AG10803 (cell line): ENCODE measurements at regions not wholly inside any gene's neighbourhood (a gene's known extent, or its start where the extent isn't known, plus 50 kb on each side); places are given as distances from the start of the nearest gene placed in this dataset.

Experiments used
- DNase-seq: peaks from one replicate; pipeline ENCODE4 v3.0.0; 2010; ENCODE audit warnings: low read depth
- H3K4me3 ChIP-seq: 2 replicates; pipeline ENCODE4 v1.5.1; 2011; ENCODE audit warnings: mild to moderate bottlenecking, low read length, control low read depth
- CTCF ChIP-seq: conservative IDR thresholded peaks from 2 replicates; pipeline ENCODE4 v1.5.1; 2011; ENCODE audit warnings: mild to moderate bottlenecking, low read length, control low read depth, inconsistent platforms

GRCh38 chr5:155624597-155625241 is 611.2 kb downstream of the KIF4B start:
- TF ChIP-seq CTCF = no peak
- DNase-seq = no peak
- H3K4me3 ChIP-seq = no peak overlapping the region

- no peak for TF ChIP-seq CTCF
- H3K4me3 ChIP-seq = no peak overlapping the region
- DNase-seq = no peak
These were observed 611.8 kb downstream of the KIF4B start for GRCh38 chr5:155625315-155625714.

DNA sequence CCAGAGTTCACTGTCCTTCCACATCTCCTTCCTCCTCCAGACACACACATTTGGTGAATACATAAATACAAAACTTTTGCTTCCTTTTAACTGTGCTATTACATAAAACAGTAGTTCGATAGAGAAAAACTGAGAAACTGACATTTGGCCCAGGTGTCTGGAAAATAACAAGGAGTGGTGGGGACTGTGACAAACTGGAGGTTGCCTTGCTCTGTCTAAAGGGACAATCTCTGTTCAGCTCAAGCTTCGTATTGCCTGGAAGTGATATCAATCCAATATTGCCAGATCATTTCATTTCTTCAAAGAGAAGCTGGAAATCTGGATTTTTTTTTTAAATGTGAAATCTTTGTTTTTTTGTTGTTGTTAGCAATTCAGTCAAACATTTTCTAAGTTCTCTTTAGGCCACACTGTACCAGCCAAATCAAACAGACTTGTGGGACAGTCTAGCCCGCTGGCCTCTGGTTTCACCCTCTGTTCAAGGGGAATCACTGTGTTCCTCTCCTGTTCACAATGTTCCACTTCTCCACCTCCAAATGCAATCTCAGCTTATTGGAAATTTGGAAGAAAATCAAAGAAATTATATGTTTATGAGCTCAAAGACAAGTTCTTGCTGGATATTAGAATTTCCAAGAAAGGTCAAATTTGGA is 612.5 kb downstream of the KIF4B start:
- no peak overlapping the region for H3K4me3 ChIP-seq
- no peak for TF ChIP-seq CTCF
- DNase-seq = no peak

- TF ChIP-seq CTCF = no peak
- no peak for DNase-seq
- no peak overlapping the region for H3K4me3 ChIP-seq
These were observed 613.0 kb downstream of the KIF4B start for GRCh38 chr5:155626592-155626991.

- no peak for TF ChIP-seq CTCF
- no peak for DNase-seq
- no peak overlapping the region for H3K4me3 ChIP-seq
These were observed 614.8 kb downstream of the KIF4B start for GRCh38 chr5:155628346-155628745.

- H3K4me3 ChIP-seq = no peak overlapping the region
- DNase-seq = no peak
- TF ChIP-seq CTCF = no peak
These were observed 616.0 kb downstream of the KIF4B start for GRCh38 chr5:155629597-155629996.

DNA sequence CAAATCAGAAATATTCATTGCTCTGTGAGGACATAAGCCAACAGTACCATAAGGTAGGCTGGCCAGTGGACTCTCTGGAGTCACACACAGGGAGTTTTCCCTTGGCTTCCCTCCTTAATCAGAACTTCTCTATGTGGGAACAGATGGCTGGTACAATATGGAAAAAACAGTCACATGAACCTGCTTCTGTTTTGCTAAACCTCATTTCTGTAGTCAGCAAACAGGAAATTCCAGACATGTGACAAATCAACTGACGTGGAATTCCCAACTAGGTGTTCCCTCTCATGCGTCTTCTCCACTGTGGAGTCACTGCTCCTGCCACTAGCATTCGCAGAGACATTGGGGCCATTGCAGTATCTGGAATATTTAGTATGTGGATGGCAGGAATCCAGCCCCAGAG is 617.6 kb downstream of the KIF4B start:
- peak; percentile 65 for DNase-seq
- no peak overlapping the region for H3K4me3 ChIP-seq
- no peak for TF ChIP-seq CTCF
